ENCODE measurements at regions not wholly inside any gene's neighbourhood (a gene's known extent, or its start where the extent isn't known, plus 50 kb on each side); places are given as distances from the start of the nearest gene placed in this dataset.
A peak's percentile ranks its signal among the peaks of the same experiment; 100 is the strongest.

GRCh38 chr2:237196409-237196808, 110.7 kb downstream of the COPS8 start:
- DNase-seq, result no peak
- Histone ChIP-seq H3K9me3 (no peaks in the 10 kb centered on the region), H3K4me3 (no peak overlapping the region), H3K36me3 (no peaks in the 10 kb centered on the region), H3K27me3 (no peaks in the 10 kb centered on the region), H3K4me1 (peaks cover 0 to 10% of the 10 kb centered on the region in 2 donors), H3K27ac (peak overlapping the region; percentile 43 to 61)
- no peak for TF ChIP-seq POLR2A (IDR thresholded peaks at IDR 0.05)
- TF ChIP-seq, protein P1, sequence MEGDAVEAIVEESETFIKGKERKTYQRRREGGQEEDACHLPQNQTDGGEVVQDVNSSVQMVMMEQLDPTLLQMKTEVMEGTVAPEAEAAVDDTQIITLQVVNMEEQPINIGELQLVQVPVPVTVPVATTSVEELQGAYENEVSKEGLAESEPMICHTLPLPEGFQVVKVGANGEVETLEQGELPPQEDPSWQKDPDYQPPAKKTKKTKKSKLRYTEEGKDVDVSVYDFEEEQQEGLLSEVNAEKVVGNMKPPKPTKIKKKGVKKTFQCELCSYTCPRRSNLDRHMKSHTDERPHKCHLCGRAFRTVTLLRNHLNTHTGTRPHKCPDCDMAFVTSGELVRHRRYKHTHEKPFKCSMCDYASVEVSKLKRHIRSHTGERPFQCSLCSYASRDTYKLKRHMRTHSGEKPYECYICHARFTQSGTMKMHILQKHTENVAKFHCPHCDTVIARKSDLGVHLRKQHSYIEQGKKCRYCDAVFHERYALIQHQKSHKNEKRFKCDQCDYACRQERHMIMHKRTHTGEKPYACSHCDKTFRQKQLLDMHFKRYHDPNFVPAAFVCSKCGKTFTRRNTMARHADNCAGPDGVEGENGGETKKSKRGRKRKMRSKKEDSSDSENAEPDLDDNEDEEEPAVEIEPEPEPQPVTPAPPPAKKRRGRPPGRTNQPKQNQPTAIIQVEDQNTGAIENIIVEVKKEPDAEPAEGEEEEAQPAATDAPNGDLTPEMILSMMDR (IDR thresholded peaks at IDR 0.05), result no peak
- intact Hi-C loops (cut with DNase I; ENCODE audit: low total_unique reads), result no loop called here

GRCh38 chr2:237196866-237197618, 111.4 kb downstream of the COPS8 start:
- TF ChIP-seq, protein P1 (IDR thresholded peaks at IDR 0.05), result no peak
- TF ChIP-seq POLR2A (IDR thresholded peaks at IDR 0.05), result no peak
- Histone ChIP-seq H3K4me3 (no peak overlapping the region), H3K27ac (peak overlapping the region; percentile 43 to 61), H3K4me1 (peaks cover 0 to 10% of the 10 kb centered on the region in 2 donors), H3K9me3 (no peaks in the 10 kb centered on the region), H3K27me3 (no peaks in the 10 kb centered on the region), H3K36me3 (no peaks in the 10 kb centered on the region)
- intact Hi-C loops (cut with DNase I; ENCODE audit: low total_unique reads), result no loop called here
- peak in 1 of 2 donors; percentile 15 for DNase-seq

GRCh38 chr2:237198164-237198855, 112.6 kb downstream of the COPS8 start:
- H3K9me3 ChIP-seq, result no peaks in the 10 kb centered on the region
- intact Hi-C loops (cut with DNase I; ENCODE audit: low total_unique reads), result no loop called here
- TF ChIP-seq, protein P1 (IDR thresholded peaks at IDR 0.05), result no peak
- TF ChIP-seq POLR2A (IDR thresholded peaks at IDR 0.05), result no peak
- peaks cover 0 to 10% of the 10 kb centered on the region in 2 donors for H3K4me1 ChIP-seq
- no peaks in the 10 kb centered on the region for H3K27me3 ChIP-seq
- H3K4me3 ChIP-seq, result no peak overlapping the region
- no peak for DNase-seq
- H3K27ac ChIP-seq, result peak overlapping the region; percentile 61 to 66
- no peaks in the 10 kb centered on the region for H3K36me3 ChIP-seq

- H3K27ac ChIP-seq, result peak overlapping the region; percentile 61 to 66
- no peak for DNase-seq
- no peaks in the 10 kb centered on the region for H3K9me3 ChIP-seq
These were observed 113.4 kb downstream of the COPS8 start for GRCh38 chr2:237199082-237199481.

More at GRCh38 chr2:237199082-237199481, 113.4 kb downstream of the COPS8 start:
- intact Hi-C loops (cut with DNase I; ENCODE audit: low total_unique reads), result no loop called here
- Histone ChIP-seq H3K4me1 (peaks cover 0 to 10% of the 10 kb centered on the region in 2 donors), H3K36me3 (no peaks in the 10 kb centered on the region), H3K4me3 (no peak overlapping the region), H3K27me3 (no peaks in the 10 kb centered on the region)
- TF ChIP-seq POLR2A (IDR thresholded peaks at IDR 0.05), result no peak
- TF ChIP-seq, protein P1 (IDR thresholded peaks at IDR 0.05), result no peak

All from uterus (tissue), 3 donors.